C4-2B (cell line): ENCODE measurements at regions not wholly inside any gene's neighbourhood (a gene's known extent, or its start where the extent isn't known, plus 50 kb on each side); places are given as distances from the start of the nearest gene placed in this dataset.

Source experiments
- CTCF ChIP-seq: fragments of 450-650 bp; conservative IDR thresholded peaks from 2 replicates; pipeline ENCODE4 v1.5.1; 2017; ENCODE audit warnings: mild to moderate bottlenecking
- ZFX ChIP-seq: fragments of 450-650 bp; IDR thresholded peaks from 2 replicates; pipeline ENCODE4 v1.6.1; 2017

- TF ChIP-seq CTCF: no peak
- no peak for TF ChIP-seq ZFX
These were observed 1145.6 kb downstream of the KCNT2 start for GRCh38 chr1:195462646-195463045.
